Esophagus squamous epithelium (tissue), 5 donors: ENCODE measurements at regions not wholly inside any gene's neighbourhood (a gene's known extent, or its start where the extent isn't known, plus 50 kb on each side); places are given as distances from the start of the nearest gene placed in this dataset.

ENCODE experiments used
- DNase-seq: peaks from one replicate; lab custom pipeline; 2025; lab: John Stamatoyannopoulos, UW
- H3K27ac ChIP-seq, 4 donors: fragments of 200-600 bp; sonication (generic); one replicate each; pipeline ENCODE4 v1.5.1; 2016 to 2019; ENCODE audit warnings: mild to moderate bottlenecking in 1 of 4
- H3K27me3 ChIP-seq, 4 donors: fragments of 200-600 bp; sonication (generic); 1 replicate in 3 of 4; 2 replicates in 1 of 4; pipeline versions ENCODE4 v1.5.1 to v1.6.0; 2017 to 2021; ENCODE audit warnings: antibody characterized with exemption in 1 of 4
- H3K36me3 ChIP-seq, 3 donors: fragments of 200-600 bp; sonication (generic); one replicate each; pipeline ENCODE4 v1.5.1; 2016 to 2019
- H3K4me1 ChIP-seq, 3 donors: fragments of 200-600 bp; sonication (generic); one replicate each; pipeline ENCODE4 v1.5.1; 2017 to 2019
- H3K4me3 ChIP-seq, 4 donors: fragments of 200-600 bp; sonication (generic); 1 replicate in 3 of 4; 2 replicates in 1 of 4; pipeline ENCODE4 v1.5.1; 2016 to 2019; ENCODE audit warnings: mild to moderate bottlenecking in 2 of 4, moderate library complexity in 1 of 4
- H3K9me3 ChIP-seq, 3 donors: fragments of 200-600 bp; sonication (generic); one replicate each; pipeline ENCODE4 v1.5.1; 2016 to 2019
- CTCF ChIP-seq, 6 experiments: fragments of 450-650 bp in 4 of 6; fragments of 200-600 bp in 2 of 6; sonication (generic) in 2 of 6; IDR thresholded peaks; one replicate each; pipeline ENCODE4 v1.5.1; 2016 to 2019; ENCODE audit warnings: antibody characterized with exemption in 6 of 6, mild to moderate bottlenecking in 4 of 6, moderate library complexity in 4 of 6
- POLR2A ChIP-seq, 4 donors: fragments of 450-650 bp; IDR thresholded peaks; one replicate each; pipeline ENCODE4 v1.6.1; 2017; ENCODE audit warnings: antibody characterized with exemption in 4 of 4, mild to moderate bottlenecking in 4 of 4, moderate library complexity in 3 of 4
- WGBS, 2 donors: methylation state at CpG; one replicate each; pipeline ENCODE4 v1.1.5; 2018; 5-methylcytosine and 5-hydroxymethylcytosine counted together
- intact Hi-C: fragments of 100-400 bp; cut with DNase I; formaldehyde crosslinking; loops from one replicate; pipeline ENCODE4 v1.15.0; 2022
- donor health status: DM: yes; HTN: yes; CAD: no.

- WGBS, 2 donors = 89 to 92% methylated on average over 2 to 13 of the region's 13 CpGs
- H3K27ac ChIP-seq = no peak overlapping the region
- no peaks in the 10 kb centered on the region for H3K9me3 ChIP-seq
- TF ChIP-seq CTCF (IDR thresholded peaks at IDR 0.05) (no peak), POLR2A (IDR thresholded peaks at IDR 0.05) (no peak)
- no peaks in the 10 kb centered on the region for H3K36me3 ChIP-seq
- no peaks in the 10 kb centered on the region for H3K4me1 ChIP-seq
- peaks cover 0 to 5% (median 0%) of the 10 kb centered on the region in 4 donors for H3K27me3 ChIP-seq
- H3K4me3 ChIP-seq = no peak overlapping the region
- intact Hi-C loops = no loop called here
- DNase-seq = no peak
Observed at GRCh38 chr2:84040281-84040680, 418.8 kb downstream of the SUCLG1 start.

DNA sequence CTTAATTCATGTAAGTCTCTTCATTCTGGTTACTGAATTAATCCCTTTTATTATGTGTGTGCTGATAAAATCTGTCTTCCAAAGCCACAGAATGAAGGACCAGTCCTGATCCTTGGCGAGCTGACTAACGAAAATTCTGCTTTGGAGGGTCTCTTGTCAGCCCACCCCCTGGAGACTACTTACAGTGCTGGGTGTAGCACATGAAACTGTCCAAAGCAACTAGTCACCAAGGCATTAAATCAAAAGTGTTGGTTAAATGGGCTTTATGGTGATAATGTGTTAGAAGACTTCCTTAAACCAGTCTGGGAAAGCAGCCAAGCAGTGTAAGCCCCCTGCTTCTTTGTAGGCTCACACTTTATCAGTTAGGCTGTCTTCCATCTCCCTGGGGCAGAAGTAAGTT, 420.2 kb downstream of the SUCLG1 start:
- Histone ChIP-seq H3K36me3 (no peaks in the 10 kb centered on the region), H3K27ac (no peak overlapping the region), H3K4me1 (no peaks in the 10 kb centered on the region), H3K9me3 (no peaks in the 10 kb centered on the region), H3K27me3 (peaks cover 0 to 5% (median 0%) of the 10 kb centered on the region in 4 donors), H3K4me3 (no peak overlapping the region)
- intact Hi-C loops = no loop called here
- no peak for TF ChIP-seq POLR2A (IDR thresholded peaks at IDR 0.05)
- TF ChIP-seq CTCF (IDR thresholded peaks at IDR 0.05) = no peak
- DNase-seq = no peak
- WGBS, 2 donors = 23 to 27% methylated on average over 2 of the region's 2 CpGs

DNA sequence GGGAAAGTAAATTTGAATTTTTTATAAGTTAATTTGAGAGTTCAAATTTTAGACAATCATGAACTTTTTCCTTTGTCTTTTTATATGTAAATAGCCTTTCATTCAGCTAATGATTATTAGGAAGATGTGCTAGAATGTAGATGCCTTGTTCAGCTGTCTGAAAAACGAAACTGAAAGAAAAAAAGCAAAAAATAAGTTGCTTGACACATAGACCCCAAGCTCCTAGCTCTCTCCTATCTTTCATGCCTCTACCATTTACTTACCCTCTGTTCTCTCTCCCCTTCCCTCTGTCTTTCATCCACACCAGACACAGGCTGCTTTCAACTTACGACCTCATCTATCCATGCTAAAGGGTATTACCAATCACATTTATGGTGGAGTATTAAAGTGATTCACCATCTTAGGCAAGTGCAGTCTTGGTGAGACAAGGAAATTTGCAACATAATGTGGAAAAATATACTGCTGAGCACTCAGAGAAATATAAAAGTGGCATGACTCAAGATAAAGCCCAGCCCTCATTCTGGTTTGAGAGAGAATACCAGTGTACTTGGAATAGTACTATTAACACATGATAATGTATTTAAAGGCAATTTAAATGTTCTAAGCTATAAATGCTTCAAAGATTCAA, 425.6 kb downstream of the SUCLG1 start:
- Histone ChIP-seq H3K27ac (no peak overlapping the region), H3K4me1 (no peaks in the 10 kb centered on the region), H3K36me3 (no peaks in the 10 kb centered on the region), H3K9me3 (no peaks in the 10 kb centered on the region), H3K27me3 (no peaks in the 10 kb centered on the region), H3K4me3 (no peak overlapping the region)
- TF ChIP-seq POLR2A (IDR thresholded peaks at IDR 0.05) (no peak), CTCF (IDR thresholded peaks at IDR 0.05) (no peak)
- DNase-seq = no peak
- intact Hi-C loops = no loop called here
- 10 to 33% methylated on average over 2 of the region's 2 CpGs for WGBS, 2 donors

DNA sequence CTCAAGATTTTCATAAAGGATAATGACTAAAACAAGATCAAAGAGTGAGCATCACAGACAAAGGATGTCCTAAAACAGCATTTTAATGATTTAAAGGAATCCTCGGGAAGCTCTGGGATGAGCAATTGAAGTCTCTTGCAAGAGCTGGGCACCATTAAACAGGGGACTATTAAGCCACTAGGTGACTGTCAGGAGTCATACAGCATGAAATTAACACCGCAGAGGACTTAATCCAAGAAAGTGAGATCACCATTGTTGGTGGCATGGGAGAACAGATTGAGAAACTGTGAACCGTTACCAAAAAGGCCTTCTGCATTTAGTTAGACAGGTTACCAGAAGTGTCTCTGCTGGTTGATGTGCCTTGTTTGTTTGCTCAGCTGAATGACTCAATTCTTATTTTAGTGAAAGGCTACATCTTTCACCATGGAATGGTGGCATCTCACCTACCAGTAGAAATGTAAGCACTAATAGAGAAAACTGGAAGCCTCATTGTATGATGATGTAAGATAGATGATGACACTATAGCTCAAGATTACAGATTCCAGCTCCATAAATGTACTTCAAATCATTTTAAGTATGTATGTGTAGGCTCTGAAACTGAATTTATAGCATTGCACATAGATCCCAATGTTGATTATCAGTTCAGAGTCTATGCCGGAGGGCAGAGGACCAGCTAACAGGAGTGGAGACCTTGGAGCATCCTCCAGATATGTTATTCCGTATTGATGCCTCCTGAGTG, 427.6 kb downstream of the SUCLG1 start:
- H3K4me3 ChIP-seq = no peak overlapping the region
- no peak overlapping the region for H3K27ac ChIP-seq
- no peak for TF ChIP-seq POLR2A (IDR thresholded peaks at IDR 0.05)
- no peak for TF ChIP-seq CTCF (IDR thresholded peaks at IDR 0.05)
- no peaks in the 10 kb centered on the region for H3K9me3 ChIP-seq
- DNase-seq = no peak
- WGBS, 2 donors = 81 to 87% methylated on average over 5 of the region's 5 CpGs
- H3K4me1 ChIP-seq = no peaks in the 10 kb centered on the region
- H3K27me3 ChIP-seq = no peaks in the 10 kb centered on the region
- no peaks in the 10 kb centered on the region for H3K36me3 ChIP-seq
- intact Hi-C loops = no loop called here

DNA sequence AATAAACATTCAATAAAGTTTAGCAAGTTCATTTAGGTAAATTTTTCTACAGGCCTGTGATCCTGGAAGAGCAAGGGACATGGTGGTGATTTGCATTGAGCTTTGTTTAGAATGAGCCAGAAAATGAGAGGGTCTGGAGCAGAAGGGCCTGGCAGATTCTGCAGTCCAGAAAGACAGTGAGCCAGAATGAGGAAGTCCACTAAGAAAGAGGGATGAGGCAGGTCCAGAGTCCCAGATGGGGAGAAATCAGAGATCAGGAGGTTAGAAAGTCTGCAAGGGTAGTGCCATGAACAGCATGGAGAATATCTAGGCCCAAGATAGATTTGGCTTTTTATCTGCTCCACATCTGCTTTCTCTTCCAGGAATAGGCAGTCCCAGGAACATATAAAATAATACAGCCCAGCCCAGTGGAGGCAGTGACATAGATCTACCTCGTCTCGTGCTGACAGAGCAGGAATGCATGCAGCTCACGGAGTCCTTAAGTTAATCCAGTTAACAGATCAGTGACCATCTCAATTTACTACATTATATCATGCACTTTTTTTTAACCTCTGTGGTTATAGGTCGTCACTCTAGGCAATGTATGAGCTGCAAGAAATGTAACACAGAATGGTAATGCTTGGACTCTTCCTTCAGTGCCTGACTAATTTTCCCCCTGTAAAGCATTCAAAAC, 429.0 kb downstream of the SUCLG1 start:
- TF ChIP-seq POLR2A (IDR thresholded peaks at IDR 0.05) = no peak
- TF ChIP-seq CTCF (IDR thresholded peaks at IDR 0.05) = no peak
- H3K27me3 ChIP-seq = no peaks in the 10 kb centered on the region
- H3K27ac ChIP-seq = no peak overlapping the region
- WGBS, 2 donors = 79 to 86% methylated on average over 4 of the region's 4 CpGs
- no peaks in the 10 kb centered on the region for H3K4me1 ChIP-seq
- intact Hi-C loops = loop anchor here (10.0 kb wide), 1 partner anchor 275 kb away; no protein-coding TSS in a partner anchor
- no peaks in the 10 kb centered on the region for H3K36me3 ChIP-seq
- H3K4me3 ChIP-seq = no peak overlapping the region
- DNase-seq = no peak
- H3K9me3 ChIP-seq = no peaks in the 10 kb centered on the region
